NB4 (cell line): ENCODE measurements at regions not wholly inside any gene's neighbourhood (a gene's known extent, or its start where the extent isn't known, plus 50 kb on each side); places are given as distances from the start of the nearest gene placed in this dataset.

Experiments used
- TF ChIP-seq, protein P1 (sequence below): IDR thresholded peaks from one replicate; pipeline ENCODE4 v1.5.1; 2012; ENCODE audit warnings: low read depth, low read length
- TF ChIP-seq, protein P2 (sequence below): IDR thresholded peaks from 2 replicates; pipeline ENCODE4 v1.6.1; 2011; ENCODE audit warnings: low read depth, low read length

DNA sequence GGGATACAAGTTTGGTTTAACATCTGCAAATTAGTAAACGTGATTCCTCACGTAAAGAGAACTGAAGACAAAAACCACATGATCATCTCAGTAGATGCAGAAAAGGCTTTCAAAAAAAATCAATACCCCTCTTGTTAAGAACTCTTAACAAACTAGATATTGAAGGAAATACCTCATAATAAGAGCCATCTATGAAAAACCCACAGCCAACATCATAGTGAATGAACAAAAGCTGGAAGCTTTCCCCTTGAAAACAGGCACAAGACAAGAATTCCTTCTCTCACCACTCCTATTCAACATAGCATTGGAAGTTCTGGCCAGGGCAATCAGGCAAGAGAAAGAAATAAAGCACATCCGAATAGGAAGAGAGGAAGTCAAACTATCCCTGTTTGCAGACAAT is 160.5 kb downstream of the CSNK2A3 start:
- TF ChIP-seq, protein P1, sequence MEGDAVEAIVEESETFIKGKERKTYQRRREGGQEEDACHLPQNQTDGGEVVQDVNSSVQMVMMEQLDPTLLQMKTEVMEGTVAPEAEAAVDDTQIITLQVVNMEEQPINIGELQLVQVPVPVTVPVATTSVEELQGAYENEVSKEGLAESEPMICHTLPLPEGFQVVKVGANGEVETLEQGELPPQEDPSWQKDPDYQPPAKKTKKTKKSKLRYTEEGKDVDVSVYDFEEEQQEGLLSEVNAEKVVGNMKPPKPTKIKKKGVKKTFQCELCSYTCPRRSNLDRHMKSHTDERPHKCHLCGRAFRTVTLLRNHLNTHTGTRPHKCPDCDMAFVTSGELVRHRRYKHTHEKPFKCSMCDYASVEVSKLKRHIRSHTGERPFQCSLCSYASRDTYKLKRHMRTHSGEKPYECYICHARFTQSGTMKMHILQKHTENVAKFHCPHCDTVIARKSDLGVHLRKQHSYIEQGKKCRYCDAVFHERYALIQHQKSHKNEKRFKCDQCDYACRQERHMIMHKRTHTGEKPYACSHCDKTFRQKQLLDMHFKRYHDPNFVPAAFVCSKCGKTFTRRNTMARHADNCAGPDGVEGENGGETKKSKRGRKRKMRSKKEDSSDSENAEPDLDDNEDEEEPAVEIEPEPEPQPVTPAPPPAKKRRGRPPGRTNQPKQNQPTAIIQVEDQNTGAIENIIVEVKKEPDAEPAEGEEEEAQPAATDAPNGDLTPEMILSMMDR, result no peak
- TF ChIP-seq, protein P2, sequence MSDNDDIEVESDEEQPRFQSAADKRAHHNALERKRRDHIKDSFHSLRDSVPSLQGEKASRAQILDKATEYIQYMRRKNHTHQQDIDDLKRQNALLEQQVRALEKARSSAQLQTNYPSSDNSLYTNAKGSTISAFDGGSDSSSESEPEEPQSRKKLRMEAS, result no peak
